Upper lobe of left lung (tissue), 6 donors: ENCODE measurements at regions not wholly inside any gene's neighbourhood (a gene's known extent, or its start where the extent isn't known, plus 50 kb on each side); places are given as distances from the start of the nearest gene placed in this dataset.

Source experiments
- ATAC-seq, 2 donors: fragments of 200-7000 bp; cut with Tn5 transposase; one replicate each; pipeline ENCODE4 v1.9.1; 2022; ENCODE audit warnings: mild to moderate bottlenecking in 2 of 2, moderate library complexity in 2 of 2; ENCODE audit not compliant: low FRiP score in 2 of 2
- DNase-seq, 2 donors: peaks; one replicate each; pipeline ENCODE4 v3.0.0-alpha.2; 2019 to 2020
- H3K27ac ChIP-seq, 4 donors: fragments of 200-600 bp; sonication (generic); one replicate each; pipeline ENCODE4 v1.5.1; 2016 to 2019
- H3K27me3 ChIP-seq, 4 donors: fragments of 200-600 bp; sonication (generic); one replicate each; pipeline ENCODE4 v1.5.1; 2017 to 2019
- H3K36me3 ChIP-seq, 4 donors: fragments of 200-600 bp; sonication (generic); one replicate each; pipeline ENCODE4 v1.5.1; 2016 to 2019
- H3K4me1 ChIP-seq, 4 donors: fragments of 200-600 bp; sonication (generic); one replicate each; pipeline ENCODE4 v1.5.1; 2018 to 2019
- H3K4me3 ChIP-seq, 4 donors: fragments of 200-600 bp; sonication (generic); one replicate each; pipeline ENCODE4 v1.5.1; 2017 to 2019; ENCODE audit warnings: mild to moderate bottlenecking in 2 of 4, moderate library complexity in 1 of 4
- H3K9me3 ChIP-seq, 4 donors: fragments of 200-600 bp; sonication (generic); one replicate each; pipeline ENCODE4 v1.5.1; 2018 to 2019
- CTCF ChIP-seq, 6 experiments: fragments of 450-650 bp in 4 of 6; fragments of 200-600 bp in 2 of 6; sonication (generic) in 2 of 6; IDR thresholded peaks; one replicate each; pipeline ENCODE4 v1.5.1; 2016 to 2019; ENCODE audit warnings: antibody characterized with exemption in 6 of 6
- EP300 ChIP-seq, 4 donors: sonication (generic); formaldehyde crosslinking; IDR thresholded peaks; one replicate each; pipeline ENCODE4 v1.5.1; 2017; ENCODE audit warnings: antibody characterized with exemption in 4 of 4, control low read depth in 2 of 4
- POLR2A ChIP-seq, 4 donors: fragments of 450-650 bp; IDR thresholded peaks; one replicate each; pipeline ENCODE4 v1.5.1; 2016 to 2017; ENCODE audit warnings: antibody characterized with exemption in 4 of 4, mild to moderate bottlenecking in 2 of 4
- POLR2AphosphoS5 ChIP-seq, 2 donors: sonication (generic); formaldehyde crosslinking; IDR thresholded peaks; one replicate each; pipeline ENCODE4 v1.5.1; 2017; ENCODE audit warnings: antibody characterized with exemption in 2 of 2
- WGBS, 2 donors: methylation state at CpG; one replicate each; pipeline ENCODE4 v1.1.5; 2017 to 2018; 5-methylcytosine and 5-hydroxymethylcytosine counted together
- donor health status: DM: no; HTN: no; CAD: no; lungs with moderate emphysema.
- donor health status: DM: no; HTN: yes; CAD: no; lungs with severe emphysema.

- 73 to 81% methylated on average over 3 of the region's 3 CpGs for WGBS, 2 donors
- TF ChIP-seq POLR2A (IDR thresholded peaks at IDR 0.05), result no peak
- no peak for TF ChIP-seq CTCF (IDR thresholded peaks at IDR 0.05)
- no peak for TF ChIP-seq EP300 (IDR thresholded peaks at IDR 0.05)
- no peak for TF ChIP-seq POLR2AphosphoS5 (IDR thresholded peaks at IDR 0.05)
- no peak for DNase-seq
- Histone ChIP-seq H3K4me1 (no peaks in the 10 kb centered on the region), H3K4me3 (no peak overlapping the region), H3K9me3 (no peaks in the 10 kb centered on the region), H3K36me3 (no peaks in the 10 kb centered on the region), H3K27ac (no peak overlapping the region), H3K27me3 (no peaks in the 10 kb centered on the region)
- ATAC-seq, result no peak
Measured at GRCh38 chr16:76162046-76162445, 115.2 kb upstream of the CNTNAP4 start.

- WGBS, 2 donors, result 87 to 93% methylated on average over 2 of the region's 2 CpGs
- ATAC-seq, result no peak
Measured at GRCh38 chr16:76164970-76165558, 112.1 kb upstream of the CNTNAP4 start.

GRCh38 chr16:76175718-76176117 is 101.5 kb upstream of the CNTNAP4 start:
- H3K27me3 ChIP-seq, result no peaks in the 10 kb centered on the region
- H3K27ac ChIP-seq, result no peak overlapping the region
- TF ChIP-seq EP300 (IDR thresholded peaks at IDR 0.05), result no peak
- TF ChIP-seq POLR2AphosphoS5 (IDR thresholded peaks at IDR 0.05), result no peak
- no peak for TF ChIP-seq CTCF (IDR thresholded peaks at IDR 0.05)
- TF ChIP-seq POLR2A (IDR thresholded peaks at IDR 0.05), result no peak
- H3K4me1 ChIP-seq, result no peaks in the 10 kb centered on the region
- H3K9me3 ChIP-seq, result peaks cover 0 to 6% (median 0%) of the 10 kb centered on the region in 4 donors
- DNase-seq (no peak), ATAC-seq (no peak)
- no peaks in the 10 kb centered on the region for H3K36me3 ChIP-seq
- H3K4me3 ChIP-seq, result no peak overlapping the region
- 70 to 81% methylated on average over 3 of the region's 3 CpGs for WGBS, 2 donors

More at GRCh38 chr16:76164970-76165558, 112.1 kb upstream of the CNTNAP4 start:
- H3K4me3 ChIP-seq, result no peak overlapping the region
- no peak for TF ChIP-seq EP300 (IDR thresholded peaks at IDR 0.05)
- TF ChIP-seq POLR2A (IDR thresholded peaks at IDR 0.05), result no peak
- TF ChIP-seq CTCF (IDR thresholded peaks at IDR 0.05), result no peak
- no peak for TF ChIP-seq POLR2AphosphoS5 (IDR thresholded peaks at IDR 0.05)
- no peaks in the 10 kb centered on the region for H3K9me3 ChIP-seq
- H3K27me3 ChIP-seq, result no peaks in the 10 kb centered on the region
- no peak for DNase-seq
- no peak overlapping the region for H3K27ac ChIP-seq
- no peaks in the 10 kb centered on the region for H3K36me3 ChIP-seq
- no peaks in the 10 kb centered on the region for H3K4me1 ChIP-seq

- no peaks in the 10 kb centered on the region for H3K27me3 ChIP-seq
- TF ChIP-seq CTCF (IDR thresholded peaks at IDR 0.05) (no peak), POLR2AphosphoS5 (IDR thresholded peaks at IDR 0.05) (no peak), EP300 (IDR thresholded peaks at IDR 0.05) (no peak), POLR2A (IDR thresholded peaks at IDR 0.05) (no peak)
- ATAC-seq (no peak), DNase-seq (no peak)
- H3K4me1 ChIP-seq, result no peaks in the 10 kb centered on the region
- WGBS, 2 donors, result 57 to 60% methylated on average over 4 of the region's 4 CpGs
- H3K4me3 ChIP-seq, result no peak overlapping the region
- no peak overlapping the region for H3K27ac ChIP-seq
- no peaks in the 10 kb centered on the region for H3K36me3 ChIP-seq
- H3K9me3 ChIP-seq, result peaks cover 0 to 6% (median 0%) of the 10 kb centered on the region in 4 donors
Measured at GRCh38 chr16:76176153-76176552, 101.0 kb upstream of the CNTNAP4 start.

- no peaks in the 10 kb centered on the region for H3K27me3 ChIP-seq
- no peak for DNase-seq
- no peak for ATAC-seq
- no peaks in the 10 kb centered on the region for H3K36me3 ChIP-seq
- no peaks in the 10 kb centered on the region for H3K4me1 ChIP-seq
- WGBS, 2 donors, result 83 to 84% methylated on average over 4 of the region's 4 CpGs
- H3K4me3 ChIP-seq, result no peak overlapping the region
- TF ChIP-seq CTCF (IDR thresholded peaks at IDR 0.05) (no peak), EP300 (IDR thresholded peaks at IDR 0.05) (no peak), POLR2A (IDR thresholded peaks at IDR 0.05) (no peak), POLR2AphosphoS5 (IDR thresholded peaks at IDR 0.05) (no peak)
- peaks cover 0 to 6% (median 0%) of the 10 kb centered on the region in 4 donors for H3K9me3 ChIP-seq
- H3K27ac ChIP-seq, result no peak overlapping the region
Measured at GRCh38 chr16:76176616-76177015, 100.6 kb upstream of the CNTNAP4 start.
